ENCODE measurements at regions not wholly inside any gene's neighbourhood (a gene's known extent, or its start where the extent isn't known, plus 50 kb on each side); places are given as distances from the start of the nearest gene placed in this dataset.

DNA sequence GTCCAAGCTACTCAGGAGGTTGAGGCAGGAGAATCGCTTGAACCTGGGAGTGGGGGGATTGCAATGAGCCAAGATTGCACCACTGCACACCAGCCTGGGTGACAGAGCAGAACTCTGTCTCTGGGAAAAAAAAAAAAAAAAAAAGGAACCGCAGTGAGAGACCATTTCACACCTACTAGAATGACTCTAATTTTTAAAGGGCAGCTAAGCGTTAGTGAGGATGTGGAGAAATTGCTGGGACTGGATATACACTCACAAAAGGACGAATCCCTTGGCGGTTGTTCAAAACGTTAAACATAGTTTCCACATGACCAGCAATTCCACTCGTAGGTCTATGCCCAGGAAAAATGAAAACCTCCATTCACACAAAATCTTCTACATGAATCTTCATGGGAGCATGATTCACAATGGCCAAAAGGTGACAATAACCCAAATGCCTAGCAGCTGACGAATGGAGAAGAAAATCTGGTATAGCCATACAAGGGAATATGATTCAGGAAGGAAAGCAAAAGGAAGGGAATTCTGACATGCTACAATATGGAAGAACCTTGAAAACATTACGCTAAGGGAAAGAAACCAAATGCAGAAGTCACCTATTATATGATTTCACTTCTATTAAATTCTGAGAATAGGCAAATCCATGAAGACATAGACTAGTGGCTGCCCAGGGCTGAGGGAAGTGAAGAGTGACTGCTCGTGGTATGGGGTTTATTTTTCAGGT is 127.0 kb downstream of the CHSY1 start:
- no peak for DNase-seq

GRCh38 chr15:101123222-101123910 is 128.5 kb downstream of the CHSY1 start:
- DNase-seq = no peak

DNA sequence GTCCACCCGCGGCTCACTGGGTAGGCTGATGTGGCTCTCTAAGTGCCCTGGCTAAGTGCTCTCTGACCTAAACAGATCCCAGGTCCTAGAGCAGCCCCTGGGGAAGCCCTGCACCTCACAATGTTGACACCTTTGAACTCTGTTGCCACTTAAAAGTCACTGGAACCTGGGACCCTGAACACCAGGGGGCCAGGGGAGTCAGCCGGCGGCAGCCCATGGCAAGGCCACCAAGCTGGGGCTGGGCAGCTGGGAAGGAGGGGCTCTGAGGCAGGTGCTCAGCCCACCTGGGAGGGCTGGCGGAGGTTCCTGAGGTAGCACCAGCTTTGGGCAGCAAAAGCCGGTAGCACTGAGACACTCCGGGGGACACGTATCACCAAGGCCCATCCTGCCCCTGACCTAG is 129.0 kb downstream of the CHSY1 start:
- DNase-seq = no peak

DNA sequence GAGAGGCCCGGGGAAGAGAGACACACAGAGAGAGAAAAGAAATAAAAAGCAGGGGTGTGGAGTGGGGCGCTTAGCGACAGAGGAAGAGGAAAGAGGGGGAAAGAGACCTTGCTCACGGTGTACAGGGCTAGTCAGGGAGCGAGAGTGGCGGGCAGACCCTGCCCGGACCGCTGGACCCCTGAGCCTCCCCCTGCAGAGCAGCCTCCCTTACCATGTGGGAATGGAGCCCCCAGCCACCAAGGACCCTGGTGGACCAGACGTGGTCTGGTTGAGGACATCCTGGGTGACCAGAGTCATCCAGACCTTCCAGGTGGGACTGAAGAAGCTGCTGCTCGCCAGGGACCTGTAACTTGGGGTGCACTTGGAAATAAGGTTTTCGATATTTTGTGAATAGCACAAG is 129.6 kb downstream of the CHSY1 start:
- DNase-seq = no peak

DNA sequence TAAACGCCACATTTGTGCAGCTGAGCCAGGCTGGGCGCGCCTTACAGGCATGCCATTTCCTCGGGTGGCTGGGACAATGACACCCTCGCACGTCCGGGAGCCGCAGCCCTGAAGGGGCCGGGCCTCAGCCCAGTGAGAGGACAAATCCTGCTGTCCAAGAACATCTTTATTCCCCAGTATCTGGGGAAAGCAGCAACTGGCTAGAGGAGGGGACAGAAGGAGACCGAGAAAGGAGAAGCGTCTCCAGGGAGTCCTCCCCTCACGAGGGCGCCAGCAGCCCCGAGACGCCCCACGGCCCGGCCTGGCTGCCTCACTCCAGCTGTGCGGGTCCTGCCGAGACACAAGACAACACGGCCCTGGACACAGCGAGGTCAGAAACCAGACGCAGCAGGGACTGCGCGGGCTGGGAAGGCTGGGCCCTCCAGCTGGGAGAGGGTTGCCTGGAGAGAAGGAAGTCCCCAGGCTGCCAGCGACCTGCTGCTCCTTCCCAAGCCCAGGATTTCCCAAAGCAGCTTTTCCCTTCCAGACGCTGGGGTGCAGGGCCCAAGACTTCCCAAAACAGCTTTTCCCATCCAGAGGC is 130.2 kb downstream of the CHSY1 start:
- peak; percentile 23 for DNase-seq

DNA sequence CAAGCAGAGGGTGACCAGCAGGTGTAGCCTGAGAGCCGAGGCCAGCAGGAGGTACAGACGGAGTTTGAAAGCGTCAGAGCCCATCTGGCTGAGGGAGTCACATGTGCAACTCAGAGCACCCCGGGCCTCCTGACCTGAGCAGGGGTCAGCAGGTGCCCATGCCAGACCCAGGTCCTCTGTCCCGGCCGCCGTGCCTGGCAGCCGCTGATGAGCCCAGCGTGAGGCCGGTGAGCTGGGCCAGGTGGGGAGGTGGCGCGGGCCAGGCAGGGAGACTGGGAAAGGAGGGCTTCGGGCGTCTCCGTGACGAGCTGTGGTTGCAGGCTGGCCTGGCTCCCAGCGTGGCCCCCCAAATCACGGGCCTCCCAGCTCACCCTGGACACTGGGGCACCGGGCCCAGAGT is 130.9 kb downstream of the CHSY1 start:
- DNase-seq = no peak

GRCh38 chr15:101120473-101120872 is 131.4 kb downstream of the CHSY1 start:
- DNase-seq = no peak

Data from effector CD8-positive, alpha-beta T cell (primary cell).